K562 (cell line): ENCODE measurements at regions not wholly inside any gene's neighbourhood (a gene's known extent, or its start where the extent isn't known, plus 50 kb on each side); places are given as distances from the start of the nearest gene placed in this dataset.

Source experiments
- ATAC-seq: fragments of 200-7000 bp; cut with Tn5 transposase; 3 replicates; pipeline ENCODE4 v1.9.1; 2020; ENCODE audit warnings: moderate library complexity
- BruUV-seq: library from RNA; stranded (reverse); fragments of 400-500 nt; replicated peaks from 2 replicates; lab custom pipeline; 2021; lab: Mats Ljungman, UMichigan
- CTCF ChIA-PET: fragments of 300-600 bp; formaldehyde crosslinking; extraction: SDS; loops from one replicate; lab custom pipeline; 2021; ENCODE audit warnings: low intra/inter-chr PET ratio; lab: Yijun Ruan, JAX
- POLR2A ChIA-PET: fragments of 300-600, 350-650 bp; sonication (Branson Sonifier 250); formaldehyde crosslinking; extraction: SDS; loops from one replicate; lab custom pipeline; 2021; ENCODE audit warnings: antibody characterized with exemption, inconsistent platforms; lab: Yijun Ruan, JAX
- DNase-seq, 4 experiments: peaks; one replicate each; pipeline versions ENCODE4 v3.0.0 to v3.0.0-alpha.2; 2011 to 2018; ENCODE audit warnings: low spot score in 3 of 4, mixed read lengths in 3 of 4; ENCODE audit errors: extremely low read depth in 1 of 4
- FAIRE-seq: peaks from 2 replicates; lab custom pipeline; 2011; peaks lifted over from hg19 to GRCh38; lab: Jason Lieb, UNC
- H2AFZ ChIP-seq: 2 replicates; pipeline ENCODE4 v1.6.0; 2011; ENCODE audit warnings: low read depth, low read length, control low read depth, inconsistent platforms
- H3K27ac ChIP-seq: fragments of 200-600 bp; 3 replicates; pipeline ENCODE4 v1.8.0; 2011; ENCODE audit warnings: low read depth, mild to moderate bottlenecking, control low read depth, inconsistent platforms, low read length, moderate library complexity, mixed read lengths; ENCODE audit errors: extremely low read depth
- H3K27me3 ChIP-seq, 2 experiments: fragments of 300-600 bp in 1 of 2; 2 replicates in 1 of 2; 3 replicates in 1 of 2; pipeline versions ENCODE4 v1.6.0 to v1.8.0; 2011; ENCODE audit warnings: inconsistent platforms in 2 of 2, low read length in 2 of 2, mild to moderate bottlenecking in 1 of 2, mixed read lengths in 1 of 2, moderate library complexity in 1 of 2; ENCODE audit not compliant: control insufficient read depth in 2 of 2, insufficient read depth in 2 of 2
- H3K36me3 ChIP-seq: fragments of 300-600 bp; 3 replicates; pipeline ENCODE4 v1.8.0; 2011; ENCODE audit warnings: mild to moderate bottlenecking, low read length, inconsistent platforms; ENCODE audit not compliant: control insufficient read depth, insufficient read depth
- H3K4me1 ChIP-seq, 2 experiments: fragments of 200-600 bp in 1 of 2; replicated peaks in 1 of 2; 2 replicates in 1 of 2; 3 replicates in 1 of 2; pipeline versions ENCODE4 v1.5.1 to v1.8.0; 2011; ENCODE audit warnings: inconsistent platforms in 2 of 2, low read length in 2 of 2, mild to moderate bottlenecking in 1 of 2, mixed read lengths in 1 of 2, moderate library complexity in 1 of 2; ENCODE audit not compliant: control insufficient read depth in 2 of 2, insufficient read depth in 2 of 2
- H3K4me2 ChIP-seq: 2 replicates; pipeline ENCODE4 v1.6.1; 2011; ENCODE audit warnings: low read length, control low read depth, inconsistent platforms, mixed read lengths; ENCODE audit not compliant: insufficient read depth
- H3K4me3 ChIP-seq: fragments of 200-600 bp; sonication (generic), shearing (Covaris generic); 2 replicates; pipeline ENCODE4 v1.5.1; 2016; ENCODE audit warnings: control low read depth, inconsistent platforms
- H3K79me2 ChIP-seq: fragments of 200-600 bp; 3 replicates; pipeline ENCODE4 v1.8.0; 2011; ENCODE audit warnings: low read length, inconsistent platforms; ENCODE audit not compliant: control insufficient read depth, insufficient read depth
- H3K9ac ChIP-seq, 2 experiments: 2 replicates each; pipeline versions ENCODE4 v1.6.0 to v1.6.1; 2011; ENCODE audit warnings: low read depth in 2 of 2, low read length in 2 of 2, control low read depth in 1 of 2, inconsistent platforms in 1 of 2, mild to moderate bottlenecking in 1 of 2, mixed read lengths in 1 of 2; ENCODE audit not compliant: insufficient read depth in 1 of 2
- H3K9me1 ChIP-seq: one replicate; pipeline ENCODE4 v1.6.0; 2011; ENCODE audit warnings: inconsistent platforms, mild to moderate bottlenecking, low read length, moderate library complexity; ENCODE audit not compliant: control insufficient read depth, insufficient read depth
- H3K9me3 ChIP-seq: replicated peaks from 2 replicates; pipeline ENCODE4 v1.5.1; 2011; ENCODE audit warnings: low read depth, low read length, inconsistent platforms; ENCODE audit not compliant: control insufficient read depth, insufficient read depth
- H4K20me1 ChIP-seq: replicated peaks from 2 replicates; pipeline ENCODE4 v1.6.1; 2011; ENCODE audit warnings: low read length, inconsistent platforms, mixed read lengths; ENCODE audit not compliant: control insufficient read depth, insufficient read depth
- HMBOX1 ChIP-seq: sonication (generic); IDR thresholded peaks from 2 replicates; pipeline ENCODE4 v1.6.1; 2016
- MYBL2 ChIP-seq, 2 experiments: fragments of 450-650 bp in 1 of 2; sonication (generic) in 1 of 2; formaldehyde crosslinking in 1 of 2; IDR thresholded peaks; 2 replicates each; pipeline versions ENCODE4 v1.6.1 to v1.8.1; 2017 to 2022; ENCODE audit warnings: borderline replicate concordance in 1 of 2, inconsistent platforms in 1 of 2, low read depth in 1 of 2, mild to moderate bottlenecking in 1 of 2, missing genetic modification reagents in 1 of 2, moderate library complexity in 1 of 2
- RBFOX2 ChIP-seq: fragments of 200-400 bp; formaldehyde crosslinking; IDR thresholded peaks from 2 replicates; pipeline ENCODE4 v1.6.1; 2017; ENCODE audit warnings: low read depth, mild to moderate bottlenecking, low read length, moderate library complexity
- STAT6 ChIP-seq: sonication (generic); formaldehyde crosslinking; IDR thresholded peaks from 2 replicates; pipeline ENCODE4 v1.8.1; 2023; ENCODE audit warnings: mild to moderate bottlenecking, missing genetic modification reagents
- TRIM25 ChIP-seq: fragments of 450-650 bp; IDR thresholded peaks from 2 replicates; pipeline ENCODE4 v1.7.0; 2016; ENCODE audit warnings: borderline replicate concordance
- ZBTB17 ChIP-seq: fragments of 450-650 bp; formaldehyde crosslinking; IDR thresholded peaks from 2 replicates; pipeline ENCODE4 v1.4.0; 2020; ENCODE audit warnings: mild to moderate bottlenecking
- ZBTB7A ChIP-seq: IDR thresholded peaks from 2 replicates; pipeline ENCODE4 v1.6.1; 2011; ENCODE audit warnings: low read depth, mild to moderate bottlenecking, low read length, moderate library complexity, borderline replicate concordance; ENCODE audit not compliant: control insufficient read depth
- ZBTB9 ChIP-seq: fragments of 450-650 bp; formaldehyde crosslinking; IDR thresholded peaks from 2 replicates; pipeline ENCODE4 v1.4.0; 2020; ENCODE audit warnings: mild to moderate bottlenecking, moderate library complexity
- ZNF134 ChIP-seq: fragments of 250-450 bp; sonication (Bioruptor Pico); conservative IDR thresholded peaks from 2 replicates; pipeline ENCODE4 v1.4.0; 2020
- ZNF551 ChIP-seq: fragments of 250-450 bp; sonication (Bioruptor Pico); IDR thresholded peaks from 2 replicates; pipeline ENCODE4 v1.5.0; 2021; ENCODE audit warnings: mild to moderate bottlenecking, moderate library complexity
- ZZZ3 ChIP-seq: fragments of 450-650 bp; IDR thresholded peaks from 2 replicates; pipeline ENCODE4 v1.6.1; 2016; ENCODE audit warnings: antibody characterized with exemption, mild to moderate bottlenecking, moderate library complexity
- WGBS: fragments of 100-300 bp; shearing (Covaris generic); methylation state at CpG from one replicate; pipeline ENCODE4 v1.1.6; 2016; ENCODE audit warnings: low coverage, mixed read lengths; ENCODE audit not compliant: insufficient coverage; ENCODE audit errors: missing lambda C conversion rate; 5-methylcytosine and 5-hydroxymethylcytosine counted together
- in situ Hi-C: fragments of 300-500 bp; cut with MboI; formaldehyde crosslinking; loops from 4 replicates; pipeline ENCODE4 v1.15.0; 2018; ENCODE audit warnings: inconsistent platforms, mixed read lengths
- intact Hi-C: fragments of 100-400 bp; cut with micrococcal nuclease; formaldehyde crosslinking; loops from 2 replicates; pipeline ENCODE4 v1.14.2; 2022
- TF ChIP-seq, protein P1 (sequence below): fragments of 450-650 bp; IDR thresholded peaks from 2 replicates; pipeline ENCODE4 v1.6.1; 2014; ENCODE audit warnings: low read depth, mild to moderate bottlenecking, moderate library complexity, borderline replicate concordance
- TF ChIP-seq, protein P2 (sequence below): fragments of 250-450 bp; sonication (Bioruptor Pico); IDR thresholded peaks from 2 replicates; pipeline ENCODE4 v1.8.0; 2022; ENCODE audit warnings: moderate library complexity, mild to moderate bottlenecking, inconsistent platforms

GRCh38 chr10:2972810-2973209, 94.5 kb upstream of the PFKP start:
- FAIRE-seq (no peak), ATAC-seq (no peak), DNase-seq (no peak)
- Histone ChIP-seq H3K9me1 (no peaks in the 10 kb centered on the region), H3K4me2 (no peak overlapping the region), H3K9me3 (no peaks in the 10 kb centered on the region), H3K4me1 (no peaks in the 10 kb centered on the region), H3K36me3 (no peaks in the 10 kb centered on the region), H4K20me1 (no peaks in the 10 kb centered on the region; the same call in 1 of the 2 replicates), H3K27me3 (peaks cover 2 to 3% of the 10 kb centered on the region in 2 experiments; a peak in 1 of 5 replicates), H3K79me2 (no peaks in the 10 kb centered on the region), H3K27ac (no peak overlapping the region), H3K9ac (no peak overlapping the region), H3K4me3 (no peak overlapping the region), H2AFZ (no peak overlapping the region)
- 2% methylated on average over 8 of the region's 8 CpGs for WGBS
- POLR2A ChIA-PET: no interaction called here
- intact Hi-C loops: no loop called here
- BruUV-seq: no TSS peak
- in situ Hi-C loops: no loop called here
- CTCF ChIA-PET: no interaction called here
- no peak for TF ChIP-seq ZZZ3
- no peak for TF ChIP-seq HMBOX1
- TF ChIP-seq, protein P1, sequence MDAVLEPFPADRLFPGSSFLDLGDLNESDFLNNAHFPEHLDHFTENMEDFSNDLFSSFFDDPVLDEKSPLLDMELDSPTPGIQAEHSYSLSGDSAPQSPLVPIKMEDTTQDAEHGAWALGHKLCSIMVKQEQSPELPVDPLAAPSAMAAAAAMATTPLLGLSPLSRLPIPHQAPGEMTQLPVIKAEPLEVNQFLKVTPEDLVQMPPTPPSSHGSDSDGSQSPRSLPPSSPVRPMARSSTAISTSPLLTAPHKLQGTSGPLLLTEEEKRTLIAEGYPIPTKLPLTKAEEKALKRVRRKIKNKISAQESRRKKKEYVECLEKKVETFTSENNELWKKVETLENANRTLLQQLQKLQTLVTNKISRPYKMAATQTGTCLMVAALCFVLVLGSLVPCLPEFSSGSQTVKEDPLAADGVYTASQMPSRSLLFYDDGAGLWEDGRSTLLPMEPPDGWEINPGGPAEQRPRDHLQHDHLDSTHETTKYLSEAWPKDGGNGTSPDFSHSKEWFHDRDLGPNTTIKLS: no peak
- TF ChIP-seq ZBTB17 (CRISPR knock-in tag): no peak
- TF ChIP-seq STAT6: no peak
- TF ChIP-seq ZBTB9 (CRISPR knock-in tag): no peak
- no peak for TF ChIP-seq MYBL2 (IDR thresholded peaks at IDR 0.05; ENCODE audit: low read depth)
- no peak for TF ChIP-seq MYBL2 (CRISPR knock-in tag; IDR thresholded peaks at IDR 0.05; ENCODE audit: borderline replicate concordance)
- TF ChIP-seq RBFOX2: no peak
- no peak for TF ChIP-seq ZNF134 (CRISPR knock-in tag)
- TF ChIP-seq, protein P2, sequence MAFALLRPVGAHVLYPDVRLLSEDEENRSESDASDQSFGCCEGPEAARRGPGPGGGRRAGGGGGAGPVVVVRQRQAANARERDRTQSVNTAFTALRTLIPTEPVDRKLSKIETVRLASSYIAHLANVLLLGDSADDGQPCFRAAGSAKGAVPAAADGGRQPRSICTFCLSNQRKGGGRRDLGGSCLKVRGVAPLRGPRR: no peak
- TF ChIP-seq ZNF551: no peak
- TF ChIP-seq ZBTB7A: no peak
- TF ChIP-seq TRIM25: no peak
